Loucy (cell line): ENCODE measurements at regions not wholly inside any gene's neighbourhood (a gene's known extent, or its start where the extent isn't known, plus 50 kb on each side); places are given as distances from the start of the nearest gene placed in this dataset.

ENCODE experiments used
- H2AFZ ChIP-seq: fragments of 200-600 bp; sonication (generic); 2 replicates; pipeline ENCODE4 v1.6.0; 2016; ENCODE audit warnings: antibody characterized with exemption, mild to moderate bottlenecking, low read length, moderate library complexity
- H3F3A ChIP-seq: fragments of 200-600 bp; 2 replicates; pipeline ENCODE4 v1.6.0; 2016; ENCODE audit warnings: antibody characterized with exemption, low read depth, mild to moderate bottlenecking
- H3K27me3 ChIP-seq: fragments of 200-600 bp; sonication (generic); 2 replicates; pipeline ENCODE4 v1.6.1; 2014; ENCODE audit warnings: low read length, mild to moderate bottlenecking; ENCODE audit not compliant: insufficient read depth, poor library complexity, severe bottlenecking
- H3K36me3 ChIP-seq: fragments of 200-600 bp; sonication (generic); 2 replicates; pipeline ENCODE4 v1.6.1; 2016; ENCODE audit warnings: low read length; ENCODE audit not compliant: insufficient read depth
- H3K4me1 ChIP-seq: fragments of 200-600 bp; sonication (generic); 2 replicates; pipeline ENCODE4 v1.5.1; 2014; ENCODE audit warnings: low read length, mild to moderate bottlenecking; ENCODE audit not compliant: insufficient read depth, poor library complexity, severe bottlenecking
- H3K4me2 ChIP-seq: fragments of 200-600 bp; sonication (generic); 2 replicates; pipeline ENCODE4 v1.6.0; 2014; ENCODE audit warnings: antibody characterized with exemption, low read length, low read depth, mild to moderate bottlenecking; ENCODE audit not compliant: poor library complexity, severe bottlenecking
- H3K4me3 ChIP-seq: fragments of 200-600 bp; sonication (generic); 2 replicates; pipeline ENCODE4 v1.5.1; 2014; ENCODE audit warnings: low read length, mild to moderate bottlenecking, mixed read lengths; ENCODE audit not compliant: poor library complexity, severe bottlenecking
- H3K79me2 ChIP-seq: fragments of 200-600 bp; sonication (generic); 2 replicates; pipeline ENCODE4 v1.6.1; 2014; ENCODE audit warnings: low read length; ENCODE audit not compliant: insufficient read depth
- H3K9ac ChIP-seq: fragments of 200-600 bp; sonication (generic); 2 replicates; pipeline ENCODE4 v1.6.0; 2014; ENCODE audit warnings: mild to moderate bottlenecking, low read depth, low read length, moderate library complexity; ENCODE audit not compliant: poor library complexity, severe bottlenecking
- H3K9me2 ChIP-seq: fragments of 200-600 bp; sonication (generic); replicated peaks from 2 replicates; pipeline ENCODE4 v1.6.1; 2016; ENCODE audit warnings: low read depth, low read length, mixed read lengths
- H3K9me3 ChIP-seq: fragments of 200-600 bp; sonication (generic); 2 replicates; pipeline ENCODE4 v1.6.1; 2014; ENCODE audit warnings: mild to moderate bottlenecking, antibody characterized with exemption, low read length, low read depth; ENCODE audit not compliant: insufficient read depth
- H4K20me1 ChIP-seq: fragments of 200-600 bp; sonication (generic); 2 replicates; pipeline ENCODE4 v1.6.0; 2014; ENCODE audit warnings: antibody characterized with exemption, low read length, mild to moderate bottlenecking; ENCODE audit not compliant: insufficient read depth, poor library complexity, severe bottlenecking
- EZH2phosphoT487 ChIP-seq: fragments of 200-600 bp; IDR thresholded peaks from 2 replicates; pipeline ENCODE4 v1.6.1; 2018; ENCODE audit warnings: antibody characterized with exemption, mild to moderate bottlenecking, moderate library complexity, borderline replicate concordance
- TF ChIP-seq, protein P1 (sequence below): fragments of 200-600 bp; sonication (generic); conservative IDR thresholded peaks from 2 replicates; pipeline ENCODE4 v1.5.1; 2014; ENCODE audit warnings: mild to moderate bottlenecking, antibody characterized with exemption, low read length

- H3K36me3 ChIP-seq, result no peaks in the 10 kb centered on the region
- no peak overlapping the region for H3K4me3 ChIP-seq
- no peak overlapping the region for H3K4me2 ChIP-seq
- TF ChIP-seq, protein P1, sequence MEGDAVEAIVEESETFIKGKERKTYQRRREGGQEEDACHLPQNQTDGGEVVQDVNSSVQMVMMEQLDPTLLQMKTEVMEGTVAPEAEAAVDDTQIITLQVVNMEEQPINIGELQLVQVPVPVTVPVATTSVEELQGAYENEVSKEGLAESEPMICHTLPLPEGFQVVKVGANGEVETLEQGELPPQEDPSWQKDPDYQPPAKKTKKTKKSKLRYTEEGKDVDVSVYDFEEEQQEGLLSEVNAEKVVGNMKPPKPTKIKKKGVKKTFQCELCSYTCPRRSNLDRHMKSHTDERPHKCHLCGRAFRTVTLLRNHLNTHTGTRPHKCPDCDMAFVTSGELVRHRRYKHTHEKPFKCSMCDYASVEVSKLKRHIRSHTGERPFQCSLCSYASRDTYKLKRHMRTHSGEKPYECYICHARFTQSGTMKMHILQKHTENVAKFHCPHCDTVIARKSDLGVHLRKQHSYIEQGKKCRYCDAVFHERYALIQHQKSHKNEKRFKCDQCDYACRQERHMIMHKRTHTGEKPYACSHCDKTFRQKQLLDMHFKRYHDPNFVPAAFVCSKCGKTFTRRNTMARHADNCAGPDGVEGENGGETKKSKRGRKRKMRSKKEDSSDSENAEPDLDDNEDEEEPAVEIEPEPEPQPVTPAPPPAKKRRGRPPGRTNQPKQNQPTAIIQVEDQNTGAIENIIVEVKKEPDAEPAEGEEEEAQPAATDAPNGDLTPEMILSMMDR, result no peak
- no peak for TF ChIP-seq EZH2phosphoT487
- H3K9me3 ChIP-seq, result no peaks in the 10 kb centered on the region; the same call in 1 of the 2 replicates
- no peaks in the 10 kb centered on the region for H3K4me1 ChIP-seq
- H4K20me1 ChIP-seq, result no peaks in the 10 kb centered on the region
- no peaks in the 10 kb centered on the region for H3K9me2 ChIP-seq
- H3K9ac ChIP-seq, result no peak overlapping the region
- H3K79me2 ChIP-seq, result no peaks in the 10 kb centered on the region
- no peaks in the 10 kb centered on the region for H3K27me3 ChIP-seq
- no peaks in the 10 kb centered on the region for H3F3A ChIP-seq
- no peak overlapping the region for H2AFZ ChIP-seq
These were observed 517.5 kb downstream of the TBC1D32 start for GRCh38 chr6:120816794-120817193.

GRCh38 chr6:120805276-120805675, 529.0 kb downstream of the TBC1D32 start:
- TF ChIP-seq, protein P1, result no peak
- TF ChIP-seq EZH2phosphoT487, result no peak
- H2AFZ ChIP-seq, result no peak overlapping the region

DNA sequence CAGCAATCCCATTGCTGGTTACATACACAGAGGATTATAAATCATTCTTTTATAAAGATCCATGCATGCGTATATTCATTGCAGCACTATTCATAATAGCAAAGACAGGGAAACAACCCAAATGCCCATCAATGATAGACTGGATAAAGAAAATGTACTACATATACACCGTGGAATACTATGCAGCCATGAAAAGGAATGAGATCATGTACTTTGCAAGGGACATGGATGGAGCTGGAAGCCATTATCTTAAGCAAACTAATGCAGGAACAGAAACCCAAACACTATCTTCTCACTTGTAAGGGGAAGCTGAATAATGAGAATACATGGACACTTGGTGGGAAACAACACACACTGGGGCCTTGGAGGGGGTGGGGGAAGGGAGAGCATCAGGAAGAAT, 529.7 kb downstream of the TBC1D32 start:
- Histone ChIP-seq H3K9ac (no peak overlapping the region), H3K4me1 (no peaks in the 10 kb centered on the region), H3K27me3 (no peaks in the 10 kb centered on the region), H3K9me3 (no peaks in the 10 kb centered on the region), H3K4me2 (no peak overlapping the region), H3K9me2 (no peaks in the 10 kb centered on the region), H4K20me1 (no peaks in the 10 kb centered on the region), H2AFZ (no peak overlapping the region), H3K4me3 (no peak overlapping the region), H3K36me3 (no peaks in the 10 kb centered on the region), H3K79me2 (no peaks in the 10 kb centered on the region), H3F3A (no peaks in the 10 kb centered on the region)
- TF ChIP-seq, protein P1, result no peak
- no peak for TF ChIP-seq EZH2phosphoT487

More at GRCh38 chr6:120805276-120805675, 529.0 kb downstream of the TBC1D32 start:
- no peaks in the 10 kb centered on the region for H3K27me3 ChIP-seq
- no peaks in the 10 kb centered on the region for H3K79me2 ChIP-seq
- no peaks in the 10 kb centered on the region for H3K4me1 ChIP-seq
- H4K20me1 ChIP-seq, result no peaks in the 10 kb centered on the region
- H3K9me2 ChIP-seq, result no peaks in the 10 kb centered on the region
- H3K9me3 ChIP-seq, result no peaks in the 10 kb centered on the region; the same call in 1 of the 2 replicates
- no peak overlapping the region for H3K4me2 ChIP-seq
- no peak overlapping the region for H3K4me3 ChIP-seq
- H3K36me3 ChIP-seq, result no peaks in the 10 kb centered on the region
- H3K9ac ChIP-seq, result no peak overlapping the region
- no peaks in the 10 kb centered on the region for H3F3A ChIP-seq
